ENCODE measurements at regions not wholly inside any gene's neighbourhood (a gene's known extent, or its start where the extent isn't known, plus 50 kb on each side); places are given as distances from the start of the nearest gene placed in this dataset.
"Not testable (repeated sequence)": the region's sequence is repeated elsewhere in the genome, so short reads cannot be mapped to it uniquely, and the experiment has no call there.

DNA sequence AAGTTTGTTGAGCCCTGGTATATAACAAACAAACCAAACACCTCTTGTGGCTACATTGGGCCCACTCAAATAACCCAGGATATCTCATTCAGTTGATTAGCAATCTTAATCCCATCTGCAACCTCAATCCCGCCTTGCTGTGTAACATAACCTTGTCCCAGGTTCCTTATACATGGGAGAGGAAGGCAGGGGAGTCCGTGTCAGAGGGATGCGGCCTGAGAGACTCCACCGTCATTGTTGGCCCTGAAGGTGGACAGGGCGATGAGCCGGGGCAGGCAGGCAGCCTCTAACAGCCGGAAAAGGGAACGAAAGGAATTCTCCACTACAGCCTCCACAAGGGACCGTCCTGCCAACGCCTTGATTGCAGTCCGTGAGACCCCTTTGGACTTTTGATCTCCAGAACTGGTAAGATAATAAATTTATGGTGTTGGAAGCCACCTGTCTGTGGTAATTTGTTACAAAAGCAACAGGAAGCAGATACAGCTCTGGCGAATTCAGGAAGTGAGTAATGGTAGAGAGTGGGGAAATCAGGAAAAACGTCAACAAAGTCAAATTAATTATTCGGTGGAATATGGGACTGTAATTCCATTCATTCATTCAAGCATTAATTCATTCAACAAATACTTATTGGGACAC lies 124.5 kb upstream of the SALL4 start:
- H3K79me2 ChIP-seq (ENCODE audit: insufficient read depth, low read depth, low read length): no peaks in the 10 kb centered on the region
- no peak overlapping the region for H3K4me3 ChIP-seq (ENCODE audit: low read depth, low read length, poor library complexity, severe bottlenecking)
- H3K4me1 ChIP-seq (ENCODE audit: insufficient read depth, low read length, poor library complexity, severe bottlenecking): no peaks in the 10 kb centered on the region
- H4K20me1 ChIP-seq (ENCODE audit: insufficient read depth, low read length): no peaks in the 10 kb centered on the region
- DNase-seq (ENCODE audit: low spot score): no peak
- TF ChIP-seq EZH2phosphoT487 (IDR thresholded peaks at IDR 0.05; ENCODE audit: borderline replicate concordance, low read depth, low read length) (no peak), CTCF (conservative IDR thresholded peaks at IDR 0.05; ENCODE audit: low read length) (no peak)
- H3K9me3 ChIP-seq (ENCODE audit: low read length): no peaks in the 10 kb centered on the region
- H3K9me2 ChIP-seq (ENCODE audit: insufficient read depth, low read length): no peaks in the 10 kb centered on the region
- H3K36me3 ChIP-seq (ENCODE audit: insufficient read depth, low read length): no peaks in the 10 kb centered on the region
- ChIA-PET POLR2A (no interaction called here), CTCF (ENCODE audit: unreplicated experiment) (no interaction called here)
- no peak overlapping the region for H3K4me2 ChIP-seq (ENCODE audit: low read length)
- no peak overlapping the region for H2AFZ ChIP-seq (ENCODE audit: low read length)
- BruUV-seq (replicated peaks): no TSS peak
- no peak overlapping the region for H3K27ac ChIP-seq (ENCODE audit: low read depth, low read length, poor library complexity, severe bottlenecking)
- intact Hi-C loops (cut with micrococcal nuclease; ENCODE audit: unreplicated experiment): no loop called here

DNA sequence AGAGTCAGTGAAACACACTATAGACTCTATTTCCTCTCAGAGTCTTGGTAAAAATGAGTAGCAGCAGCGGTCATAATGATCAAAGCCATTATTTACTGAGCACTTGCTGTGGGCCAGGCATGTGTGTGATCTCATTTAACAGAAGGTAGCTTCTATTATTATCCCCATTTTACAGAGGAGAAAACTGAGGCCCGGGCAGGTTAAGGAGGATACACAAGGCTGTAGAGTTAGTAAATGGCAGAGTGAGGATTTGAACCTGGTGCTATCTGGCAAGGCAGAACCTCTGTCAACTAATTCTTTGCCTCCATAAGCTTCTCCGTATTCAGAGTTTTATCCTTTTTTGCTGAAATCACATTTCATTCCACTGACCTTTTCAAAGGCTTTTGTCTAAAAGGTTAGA lies 122.2 kb upstream of the SALL4 start:
- intact Hi-C loops (cut with micrococcal nuclease; ENCODE audit: unreplicated experiment): no loop called here
- no peak overlapping the region for H2AFZ ChIP-seq (ENCODE audit: low read length)
- no peaks in the 10 kb centered on the region for H3K4me1 ChIP-seq (ENCODE audit: insufficient read depth, low read length, poor library complexity, severe bottlenecking)
- ChIA-PET POLR2A (interaction anchor here (0.7 to 1.1 kb wide), 2 partner anchors 13 to 23 kb away, joined by 3 read pairs; no protein-coding TSS in a partner anchor), CTCF (ENCODE audit: unreplicated experiment) (no interaction called here)
- TF ChIP-seq EZH2phosphoT487 (IDR thresholded peaks at IDR 0.05; ENCODE audit: borderline replicate concordance, low read depth, low read length) (no peak), CTCF (conservative IDR thresholded peaks at IDR 0.05; ENCODE audit: low read length) (no peak)
- H3K36me3 ChIP-seq (ENCODE audit: insufficient read depth, low read length): no peaks in the 10 kb centered on the region
- H3K79me2 ChIP-seq (ENCODE audit: insufficient read depth, low read depth, low read length): no peaks in the 10 kb centered on the region
- H3K9me3 ChIP-seq (ENCODE audit: low read length): no peaks in the 10 kb centered on the region
- no peak overlapping the region for H3K27ac ChIP-seq (ENCODE audit: low read depth, low read length, poor library complexity, severe bottlenecking)
- no peaks in the 10 kb centered on the region for H3K9me2 ChIP-seq (ENCODE audit: insufficient read depth, low read length)
- no peaks in the 10 kb centered on the region for H4K20me1 ChIP-seq (ENCODE audit: insufficient read depth, low read length)
- H3K4me2 ChIP-seq (ENCODE audit: low read length): no peak overlapping the region
- no TSS peak for BruUV-seq (replicated peaks)
- no peak overlapping the region for H3K4me3 ChIP-seq (ENCODE audit: low read depth, low read length, poor library complexity, severe bottlenecking)
- DNase-seq (ENCODE audit: low spot score): no peak

GRCh38 chr20:51923633-51924032 lies 121.3 kb upstream of the SALL4 start:
- Histone ChIP-seq H3K36me3 (ENCODE audit: insufficient read depth, low read length) (no peaks in the 10 kb centered on the region), H3K4me3 (ENCODE audit: low read depth, low read length, poor library complexity, severe bottlenecking) (no peak overlapping the region), H4K20me1 (ENCODE audit: insufficient read depth, low read length) (no peaks in the 10 kb centered on the region), H3K4me2 (ENCODE audit: low read length) (no peak overlapping the region), H3K9me2 (ENCODE audit: insufficient read depth, low read length) (no peaks in the 10 kb centered on the region), H3K4me1 (ENCODE audit: insufficient read depth, low read length, poor library complexity, severe bottlenecking) (no peaks in the 10 kb centered on the region), H3K9me3 (ENCODE audit: low read length) (no peaks in the 10 kb centered on the region), H3K79me2 (ENCODE audit: insufficient read depth, low read depth, low read length) (no peaks in the 10 kb centered on the region), H3K27ac (ENCODE audit: low read depth, low read length, poor library complexity, severe bottlenecking) (no peak overlapping the region), H2AFZ (ENCODE audit: low read length) (no peak overlapping the region)
- CTCF ChIA-PET (ENCODE audit: unreplicated experiment): no interaction called here
- POLR2A ChIA-PET: interaction anchor here (0.6 to 1.1 kb wide), 4 partner anchors 10 to 1487 kb away, joined by 3 to 5 read pairs (median 4); no protein-coding TSS in a partner anchor
- intact Hi-C loops (cut with micrococcal nuclease; ENCODE audit: unreplicated experiment): no loop called here
- BruUV-seq (replicated peaks): no TSS peak
- TF ChIP-seq CTCF (conservative IDR thresholded peaks at IDR 0.05; ENCODE audit: low read length) (no peak), EZH2phosphoT487 (IDR thresholded peaks at IDR 0.05; ENCODE audit: borderline replicate concordance, low read depth, low read length) (no peak)
- no peak for DNase-seq (ENCODE audit: low spot score)

DNA sequence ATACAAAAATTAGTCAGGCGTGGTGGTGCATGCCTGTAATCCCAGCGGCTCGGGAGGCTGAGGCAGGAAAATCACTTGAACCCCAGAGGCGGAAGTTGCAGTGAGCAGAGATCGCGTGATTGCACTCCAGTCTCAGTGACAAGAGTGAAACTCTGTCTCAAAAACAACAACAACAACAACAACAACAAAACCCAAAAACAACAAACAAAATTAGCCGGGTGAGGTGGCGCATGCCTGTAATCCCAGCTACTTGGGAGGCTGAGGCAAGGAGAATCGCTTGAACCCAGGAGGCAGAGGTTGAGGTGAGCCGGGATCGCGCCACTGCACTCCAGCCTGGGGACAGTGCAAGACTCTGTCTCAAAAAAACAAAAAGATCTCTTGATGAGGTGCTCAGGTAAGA lies 120.5 kb upstream of the SALL4 start:
- H3K4me2 ChIP-seq (ENCODE audit: low read length); H3K79me2 ChIP-seq (ENCODE audit: insufficient read depth, low read depth, low read length); H3K27ac ChIP-seq (ENCODE audit: low read depth, low read length, poor library complexity, severe bottlenecking); H3K4me1 ChIP-seq (ENCODE audit: insufficient read depth, low read length, poor library complexity, severe bottlenecking); H4K20me1 ChIP-seq (ENCODE audit: insufficient read depth, low read length); CTCF ChIA-PET (ENCODE audit: unreplicated experiment); H3K4me3 ChIP-seq (ENCODE audit: low read depth, low read length, poor library complexity, severe bottlenecking); DNase-seq (ENCODE audit: low spot score); H3K9me3 ChIP-seq (ENCODE audit: low read length); intact Hi-C loops (cut with micrococcal nuclease; ENCODE audit: unreplicated experiment); BruUV-seq (replicated peaks); H3K9me2 ChIP-seq (ENCODE audit: insufficient read depth, low read length); H3K36me3 ChIP-seq (ENCODE audit: insufficient read depth, low read length); H2AFZ ChIP-seq (ENCODE audit: low read length): not testable (repeated sequence)
- POLR2A ChIA-PET: interaction anchor here (0.6 to 0.9 kb wide), 2 partner anchors 9 to 162 kb away, joined by 3 to 5 read pairs; no protein-coding TSS in a partner anchor
